DMS 273 (cell line): ENCODE measurements at regions not wholly inside any gene's neighbourhood (a gene's known extent, or its start where the extent isn't known, plus 50 kb on each side); places are given as distances from the start of the nearest gene placed in this dataset.

Source experiments
- DNase-seq: peaks from one replicate; lab custom pipeline; 2025; ENCODE audit not compliant: unreplicated experiment; lab: John Stamatoyannopoulos, UW

DNA sequence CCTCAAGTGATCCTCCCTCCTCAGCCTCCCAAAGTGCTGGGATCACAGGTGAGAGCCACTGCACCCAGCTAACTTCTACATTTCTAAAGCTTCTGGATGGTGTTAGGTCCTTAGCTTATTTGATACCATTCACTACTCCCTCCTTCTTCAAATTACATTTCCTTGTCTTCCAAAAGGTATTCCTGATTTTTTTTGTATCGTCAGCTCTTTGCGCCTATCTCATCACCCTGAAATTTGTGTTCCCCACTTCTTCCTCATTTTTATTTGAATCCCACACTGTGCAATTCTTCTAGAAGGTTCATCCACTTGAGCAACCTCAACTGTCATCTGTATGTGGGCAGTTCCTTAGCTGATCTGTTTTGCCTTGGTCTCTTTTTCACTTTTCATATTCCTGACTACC, 241.8 kb upstream of the RGS6 start:
- DNase-seq = no peak

DNA sequence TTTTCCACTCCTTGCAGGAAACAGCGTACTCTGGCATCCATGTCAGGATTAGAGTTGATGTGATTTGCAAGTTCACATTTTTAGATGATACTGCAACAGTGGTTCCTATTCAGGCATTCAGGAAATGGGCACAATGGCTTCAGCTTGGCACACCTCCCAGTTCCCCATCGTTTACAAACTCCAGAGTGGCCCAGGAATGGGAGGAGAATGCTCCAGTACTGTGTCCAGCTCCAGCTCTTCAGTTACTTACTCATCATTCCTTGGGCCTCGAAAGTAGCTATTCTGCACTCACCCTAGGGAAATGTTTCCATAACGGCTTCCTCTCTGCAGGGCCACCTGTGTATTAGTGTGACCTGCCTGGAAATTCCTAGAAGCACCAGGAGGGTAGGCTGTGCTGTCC, 239.7 kb upstream of the RGS6 start:
- no peak for DNase-seq

DNA sequence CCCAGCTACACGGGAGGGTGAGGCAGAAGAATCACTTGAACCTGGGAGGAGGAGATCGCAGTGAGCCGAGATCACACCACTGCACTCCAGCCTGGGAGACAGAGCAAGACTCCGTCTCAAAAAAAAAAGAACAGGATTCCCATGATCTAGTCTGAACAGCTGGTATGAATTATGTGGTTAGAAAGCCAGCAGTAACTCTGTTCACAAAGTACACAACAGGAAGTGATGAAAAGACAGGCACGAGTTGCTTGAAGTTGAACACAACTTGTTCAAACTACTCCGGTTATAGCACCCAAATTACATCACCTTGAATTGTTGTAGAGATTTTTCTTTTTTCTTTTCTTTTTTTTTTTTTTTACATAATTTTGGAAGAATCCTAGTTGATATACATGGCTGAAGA, 238.8 kb upstream of the RGS6 start:
- DNase-seq = no peak

DNA sequence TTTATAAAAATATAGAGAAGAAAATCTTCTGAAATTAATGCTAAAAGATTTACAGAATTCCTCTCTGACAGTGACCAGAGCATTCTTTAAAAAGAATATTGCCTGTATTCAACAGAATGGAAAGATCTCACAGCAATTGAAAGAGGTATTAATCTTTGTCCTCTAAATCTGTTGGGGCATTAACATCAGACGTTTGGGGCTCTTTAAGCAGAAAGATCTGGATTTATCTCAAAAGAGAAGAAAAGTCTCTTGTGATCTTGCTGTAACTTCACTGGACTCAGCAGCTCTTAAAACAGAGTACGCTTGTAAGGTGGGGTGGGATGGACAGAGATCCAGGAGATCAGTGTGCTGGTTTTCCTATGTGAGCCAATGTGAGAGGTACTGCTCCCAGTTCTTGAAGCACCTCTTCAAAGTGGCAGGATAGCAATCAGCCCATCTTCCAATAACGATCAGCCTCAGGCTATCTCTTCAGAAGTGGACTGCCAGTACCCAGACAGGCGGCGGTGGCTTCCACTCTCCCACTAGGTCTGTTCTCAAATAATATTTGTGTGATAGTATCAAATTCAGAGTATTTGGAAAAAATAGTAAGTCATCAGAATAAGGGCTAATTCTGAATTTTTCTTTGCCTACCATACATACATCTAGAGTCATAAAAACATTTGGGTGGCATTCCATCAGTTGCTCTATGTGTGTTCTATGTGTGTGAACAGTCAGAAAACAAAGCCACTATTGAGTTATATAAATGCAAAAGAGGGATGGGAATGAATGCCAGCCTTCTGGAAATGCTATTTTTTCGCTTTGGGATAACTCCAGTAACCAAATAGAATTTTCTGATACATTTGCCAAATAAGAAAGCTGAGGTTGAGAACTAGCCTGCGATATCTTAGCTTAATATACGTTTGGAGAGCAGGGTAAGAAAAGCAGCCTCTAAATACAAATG, 237.4 kb upstream of the RGS6 start:
- no peak for DNase-seq

DNA sequence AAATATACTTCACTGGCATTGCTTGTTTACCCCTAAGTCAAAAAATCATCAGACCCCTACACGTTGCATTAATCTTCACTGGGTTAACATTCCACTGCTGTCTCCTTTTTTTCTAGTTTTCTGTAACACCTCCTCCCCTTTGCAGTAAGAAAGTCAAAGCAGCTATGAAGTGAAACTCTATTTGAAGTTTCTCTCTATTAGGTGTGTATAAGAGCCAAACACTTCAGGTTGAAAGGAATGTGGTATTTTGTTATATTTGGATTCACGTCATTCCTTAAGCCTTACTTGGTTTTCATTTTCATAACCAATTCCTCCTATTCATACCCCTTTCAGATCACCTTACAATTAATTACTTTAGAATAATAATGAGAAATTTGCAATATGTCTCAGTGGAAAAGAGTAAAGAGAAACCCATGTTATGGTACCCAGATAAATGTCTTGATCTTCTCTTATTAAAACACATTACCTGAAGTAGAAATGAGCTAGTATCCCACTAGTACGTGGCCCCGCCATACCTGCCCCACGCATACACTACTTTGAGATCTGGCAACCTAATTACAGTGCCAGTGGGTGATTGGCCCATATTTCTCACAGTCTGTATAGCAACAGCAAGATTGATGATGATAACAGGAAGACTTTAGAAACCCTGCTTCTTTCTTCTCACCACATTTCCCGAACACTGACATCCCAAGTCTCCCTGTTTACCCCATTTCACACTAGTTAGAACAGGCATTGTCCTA, 236.4 kb upstream of the RGS6 start:
- no peak for DNase-seq

DNA sequence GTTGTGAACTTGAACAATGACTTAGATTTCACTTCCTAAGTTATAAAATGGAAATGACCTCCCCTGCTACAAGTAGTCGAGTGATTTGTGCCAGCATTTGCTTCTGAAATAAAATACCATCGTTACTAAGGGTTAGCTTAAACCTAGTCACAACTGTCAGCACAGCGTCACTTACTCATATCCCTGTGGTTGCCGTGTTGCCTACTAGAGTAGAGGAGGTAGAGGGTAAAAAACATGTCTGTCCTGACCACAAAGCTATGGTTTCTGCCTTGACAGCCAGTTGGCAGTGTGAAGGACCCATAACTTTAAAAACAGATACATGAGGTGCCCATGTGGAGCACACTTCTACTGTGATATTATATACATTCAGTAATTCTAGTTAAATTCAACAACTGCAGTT, 234.2 kb upstream of the RGS6 start:
- no peak for DNase-seq

DNA sequence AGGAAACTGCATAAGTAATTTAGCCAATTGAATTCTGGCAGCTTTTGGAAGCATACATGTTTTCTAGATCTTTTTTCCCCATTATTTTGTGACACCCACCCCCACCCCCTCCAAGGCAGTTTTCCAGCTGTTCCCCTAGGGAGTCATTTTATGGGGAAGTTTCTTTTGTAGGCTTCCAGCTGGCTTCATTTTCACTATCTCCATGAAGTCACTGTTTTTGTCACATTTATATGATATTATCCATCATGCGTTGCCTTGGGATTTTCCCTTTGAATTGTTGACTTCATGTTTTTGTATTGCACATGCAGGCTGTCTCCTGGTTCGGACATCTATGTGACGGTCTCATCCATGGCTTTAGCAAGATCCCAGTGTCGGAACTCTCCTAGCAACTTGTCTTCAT, 233.6 kb upstream of the RGS6 start:
- no peak for DNase-seq

DNA sequence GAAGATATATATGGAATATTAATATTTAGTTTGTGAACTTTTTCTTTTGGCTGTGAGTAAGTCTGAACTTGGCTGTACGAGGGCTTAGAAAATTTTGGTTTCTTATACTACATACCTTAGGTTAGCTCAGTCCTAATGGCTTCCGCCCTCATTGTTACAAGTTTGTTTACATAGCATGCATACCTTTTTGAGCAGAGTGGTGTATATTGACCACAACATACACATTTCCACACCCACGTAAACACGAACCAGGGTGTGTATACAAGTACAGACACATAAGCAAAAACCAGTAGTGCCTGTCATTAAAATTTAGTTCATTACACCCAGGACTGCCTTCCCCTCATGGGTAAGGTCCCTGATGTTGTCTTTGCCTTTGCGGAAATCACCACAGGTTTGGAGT, 230.2 kb upstream of the RGS6 start:
- no peak for DNase-seq

DNA sequence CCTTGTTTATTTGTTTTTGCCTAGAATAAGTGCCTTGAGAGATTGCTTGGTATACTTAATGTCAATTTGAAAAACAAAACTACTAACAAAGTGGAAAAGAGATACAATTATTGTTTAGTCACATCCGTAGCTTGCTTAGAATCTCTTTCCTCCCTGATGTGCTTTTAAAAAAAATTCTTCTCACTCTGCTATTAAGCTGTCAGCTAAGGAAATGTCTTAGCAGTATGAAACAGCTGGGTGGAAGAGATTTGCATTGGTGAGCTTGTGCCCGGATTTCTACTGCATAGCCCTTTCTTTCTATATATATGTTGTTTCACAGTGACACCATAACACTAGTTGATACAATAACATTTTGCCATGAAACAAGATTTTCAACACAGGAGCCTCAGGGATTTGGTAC, 229.4 kb upstream of the RGS6 start:
- peak; percentile 21 for DNase-seq

DNA sequence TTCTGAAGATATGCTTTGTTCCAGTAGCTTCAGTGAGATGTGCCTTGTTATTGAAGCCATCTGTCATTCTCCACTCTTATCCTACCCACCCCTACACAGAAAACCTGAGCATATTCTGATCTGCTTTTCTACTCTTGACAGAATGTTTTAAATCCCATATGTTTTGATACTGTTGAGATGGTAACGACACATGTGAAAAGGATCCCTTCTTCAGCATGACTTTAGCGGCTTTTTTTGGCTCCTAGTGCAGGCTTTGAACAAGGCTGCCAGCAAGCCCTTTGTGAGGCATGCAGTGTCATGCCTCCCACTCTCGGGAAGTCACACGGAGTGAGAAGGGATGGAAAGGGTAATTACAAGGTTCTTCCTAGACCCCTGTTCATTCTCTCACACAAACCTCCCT, 228.8 kb upstream of the RGS6 start:
- DNase-seq = peak; percentile 70

DNA sequence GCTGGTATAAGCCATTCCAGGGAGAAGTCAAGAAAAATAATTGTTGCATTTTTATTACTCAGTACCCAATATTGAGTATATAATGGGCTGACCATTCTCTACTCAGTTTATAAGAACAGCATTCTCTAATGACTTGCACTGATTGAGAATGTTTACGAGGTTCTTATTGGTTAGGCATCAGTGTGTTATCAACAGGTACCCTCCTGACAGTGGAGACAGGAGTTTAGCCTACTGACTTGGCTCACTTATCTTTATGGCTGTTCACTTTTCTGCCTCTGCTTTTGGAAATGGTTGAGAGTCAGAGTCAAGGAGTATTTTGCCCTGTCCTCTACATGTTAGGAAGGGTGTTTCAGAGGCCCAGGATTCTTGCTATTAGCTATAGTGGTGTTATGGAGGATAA, 228.0 kb upstream of the RGS6 start:
- no peak for DNase-seq

DNA sequence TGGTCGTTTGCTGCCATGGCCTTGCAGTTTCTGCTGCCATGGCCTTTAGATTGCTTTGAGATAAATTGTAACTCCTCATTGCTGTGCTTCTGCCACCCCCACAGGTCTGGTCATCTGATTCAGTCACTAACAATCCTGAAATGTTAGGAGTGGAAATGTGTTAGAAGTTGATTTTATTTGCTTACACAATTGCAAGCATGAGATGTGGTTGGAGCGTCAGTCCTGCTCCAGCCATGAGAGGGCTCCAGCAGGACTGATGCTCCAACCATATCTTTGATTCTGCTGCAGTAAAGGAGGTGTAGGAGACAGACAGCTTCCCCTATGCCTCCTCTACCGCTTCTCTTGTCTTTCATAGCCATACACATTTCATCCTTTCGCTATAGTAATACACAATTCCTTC, 226.8 kb upstream of the RGS6 start:
- no peak for DNase-seq

DNA sequence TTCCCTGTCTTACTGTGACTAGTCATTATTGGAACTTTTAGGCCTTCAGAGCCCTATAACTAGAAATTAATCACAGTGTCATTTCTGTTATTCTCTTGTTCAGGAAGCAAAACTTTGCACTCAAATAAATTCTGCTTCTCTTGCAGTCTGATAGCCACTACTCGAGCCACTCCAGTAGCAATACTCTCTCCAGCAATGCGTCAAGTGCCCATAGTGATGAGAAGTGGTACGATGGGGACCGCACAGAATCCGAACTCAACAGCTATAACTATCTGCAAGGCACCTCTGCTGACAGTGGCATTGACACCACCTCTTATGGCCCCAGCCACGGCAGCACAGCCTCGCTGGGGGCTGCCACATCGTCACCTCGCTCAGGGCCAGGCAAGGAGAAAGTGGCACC, 223.2 kb upstream of the RGS6 start:
- no peak for DNase-seq

DNA sequence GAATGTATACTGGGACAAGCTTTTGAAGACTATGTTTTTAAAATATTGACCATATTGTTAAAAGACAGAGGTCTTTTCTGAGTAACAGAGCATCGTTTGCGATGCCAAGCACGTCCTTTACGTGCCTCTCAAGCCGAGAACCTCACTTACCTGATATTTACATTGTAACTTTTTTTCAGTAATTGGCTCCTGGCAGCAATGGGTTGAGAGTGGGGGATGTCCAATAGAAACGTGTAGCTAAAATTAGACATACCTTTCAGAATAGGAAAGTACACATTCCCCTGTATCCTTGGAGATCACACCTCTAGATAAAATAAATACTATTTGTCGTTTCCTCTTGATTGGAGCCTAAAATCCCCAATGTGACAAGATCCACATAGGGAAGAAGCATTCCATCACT, 222.2 kb upstream of the RGS6 start:
- no peak for DNase-seq

DNA sequence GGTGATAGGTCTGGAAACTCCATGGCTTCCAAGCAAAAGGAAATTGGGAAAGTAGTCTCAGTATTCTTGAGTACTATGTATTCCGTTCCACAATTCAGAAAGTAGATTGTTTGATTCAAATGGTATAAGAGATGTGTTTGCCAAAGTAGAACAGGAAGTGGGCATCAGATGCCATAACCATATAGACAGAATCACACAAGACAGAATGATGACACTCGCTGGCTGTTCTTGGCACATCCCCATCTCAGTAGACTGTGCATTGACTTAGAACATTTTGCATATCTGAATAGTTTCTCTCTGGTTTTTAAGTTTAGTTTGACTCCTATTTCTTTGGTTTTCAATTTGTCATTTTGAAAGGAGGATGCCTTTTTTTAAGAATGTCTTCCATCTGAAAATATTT, 221.1 kb upstream of the RGS6 start:
- DNase-seq = no peak

DNA sequence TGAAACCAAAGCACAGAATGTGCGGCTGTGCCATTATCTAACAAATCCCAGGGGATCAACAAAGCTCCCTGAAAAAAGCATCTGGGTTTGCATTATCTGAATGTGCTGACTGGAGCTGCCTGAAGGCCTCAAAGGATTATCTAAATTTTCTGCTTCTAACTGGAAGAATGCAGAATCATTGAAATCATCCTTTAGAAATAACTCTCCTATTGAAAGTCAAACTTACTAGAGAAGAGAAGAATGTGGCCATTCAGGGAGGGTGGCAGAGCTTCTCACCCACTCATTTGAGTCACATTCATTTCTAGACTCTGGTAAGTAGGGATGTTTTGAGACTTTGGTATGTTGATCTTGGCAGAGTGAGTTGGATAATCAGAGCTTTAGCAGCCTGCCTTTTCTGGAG, 220.6 kb upstream of the RGS6 start:
- no peak for DNase-seq

DNA sequence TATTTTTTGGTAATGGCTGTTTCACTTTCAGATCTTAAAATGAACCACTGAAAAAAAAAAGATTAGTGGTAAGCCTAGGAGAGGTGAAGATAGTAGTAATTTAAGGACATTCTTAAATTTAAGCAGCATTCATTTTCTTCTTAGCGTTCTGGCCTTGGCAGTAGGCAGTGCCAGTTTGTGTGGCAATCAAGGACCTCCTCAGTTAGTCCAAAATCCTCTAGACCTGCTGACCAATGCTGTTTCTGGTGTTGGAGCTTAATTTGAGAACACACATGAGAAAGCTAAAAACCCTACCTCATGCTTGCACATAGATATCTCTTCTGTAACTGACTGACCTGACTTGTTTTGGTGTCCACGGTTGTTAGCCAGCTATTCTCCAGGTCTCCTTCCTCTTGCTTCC, 219.8 kb upstream of the RGS6 start:
- DNase-seq = no peak

DNA sequence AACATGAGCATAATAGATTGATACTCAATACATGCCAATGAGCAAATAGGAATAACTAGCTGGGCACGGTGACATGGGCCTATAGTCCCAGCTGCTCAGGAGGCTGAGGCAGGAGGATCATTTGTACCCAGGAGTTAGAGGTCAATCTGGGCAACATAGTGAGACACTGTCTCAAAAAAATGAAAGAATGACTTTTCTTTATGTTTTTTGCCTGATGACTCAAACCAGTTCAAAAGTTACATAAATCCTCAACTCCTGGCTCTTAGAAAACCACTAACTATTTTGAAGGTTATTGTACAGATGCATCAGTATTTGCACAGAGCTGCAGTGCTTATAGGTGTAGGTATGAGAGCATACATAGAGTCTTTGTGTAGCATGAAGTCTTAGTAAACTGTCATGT, 219.2 kb upstream of the RGS6 start:
- no peak for DNase-seq

DNA sequence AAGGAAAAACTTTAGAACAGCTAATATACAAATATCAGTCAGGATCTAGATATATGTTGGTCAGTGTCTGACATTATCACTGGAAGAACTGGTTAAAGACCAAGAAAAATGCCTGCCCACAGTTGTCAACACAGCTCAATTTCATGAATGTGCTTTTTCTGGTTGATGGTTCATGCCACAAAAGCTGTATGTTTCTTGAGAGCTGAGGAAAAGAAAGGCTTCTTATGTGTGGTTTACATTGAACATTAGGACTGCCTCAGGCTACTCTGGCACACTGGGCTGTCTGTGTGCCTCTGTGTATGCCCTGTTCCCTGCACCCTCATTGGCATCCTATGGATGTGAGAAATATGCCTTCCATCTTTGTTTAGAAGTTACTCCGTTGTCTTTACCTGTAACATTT, 218.8 kb upstream of the RGS6 start:
- no peak for DNase-seq

DNA sequence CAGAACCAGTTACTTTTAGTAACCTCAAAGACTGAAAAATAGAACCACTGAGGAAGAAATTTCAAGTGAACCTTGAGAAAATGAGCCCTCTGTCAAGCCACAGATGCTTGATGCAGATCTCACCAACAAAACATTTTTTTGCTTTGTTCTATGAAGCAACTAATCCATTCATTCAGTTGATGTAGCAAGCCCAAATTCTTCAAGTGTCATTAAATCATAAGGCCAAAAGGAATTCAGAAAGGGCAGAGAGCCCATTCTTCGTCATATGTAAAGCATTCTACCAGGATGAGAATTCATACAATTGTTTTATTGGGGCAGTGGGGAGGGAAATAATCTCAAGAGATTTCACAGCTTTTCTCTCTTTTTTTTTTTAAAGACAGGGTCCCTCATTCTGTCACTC, 218.0 kb upstream of the RGS6 start:
- no peak for DNase-seq

DNA sequence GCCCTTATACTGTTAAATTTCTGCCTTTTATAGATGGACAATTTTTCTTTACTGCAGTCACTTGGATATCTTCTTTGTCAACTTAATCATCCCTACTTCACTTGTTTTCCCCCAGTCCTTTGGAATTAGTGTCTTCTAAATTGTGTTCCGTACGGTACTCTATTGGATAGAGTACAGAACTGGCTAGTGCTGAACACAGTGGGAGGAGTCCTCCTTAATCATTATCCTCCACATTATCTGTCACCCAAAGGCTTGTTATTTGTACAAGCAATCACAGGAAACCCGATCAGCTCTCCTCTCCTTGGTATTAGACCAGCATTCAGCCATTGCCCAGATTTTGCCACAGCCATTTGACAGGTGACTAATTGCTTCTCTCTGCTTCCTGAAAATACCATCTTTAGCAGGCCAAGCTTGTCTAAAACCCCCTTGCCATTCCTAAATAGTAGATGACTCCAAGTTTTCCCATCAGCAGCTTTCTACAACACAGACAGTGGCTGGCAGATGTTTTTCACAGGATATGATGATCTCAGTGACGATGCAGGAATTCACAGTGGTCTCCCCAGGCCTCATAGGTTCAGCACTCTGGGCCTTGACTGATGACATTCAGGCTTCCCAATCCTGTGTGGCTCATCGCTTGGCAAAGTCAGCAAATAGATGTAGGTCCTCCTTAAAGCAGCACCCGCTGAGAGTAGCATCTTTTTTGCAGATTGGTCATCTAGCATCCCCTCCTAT, 216.0 kb upstream of the RGS6 start:
- DNase-seq = no peak
